Dermis microvascular lymphatic vessel endothelial cell (primary cell): ENCODE measurements at regions not wholly inside any gene's neighbourhood (a gene's known extent, or its start where the extent isn't known, plus 50 kb on each side); places are given as distances from the start of the nearest gene placed in this dataset.
"Not testable (repeated sequence)": the region's sequence is repeated elsewhere in the genome, so short reads cannot be mapped to it uniquely, and the experiment has no call there.

Experiments
- DNase-seq, 2 donors: peaks; one replicate each; pipeline versions ENCODE4 v3.0.0 to v3.0.0-alpha.2; 2010; ENCODE audit warnings: low read depth in 2 of 2

DNA sequence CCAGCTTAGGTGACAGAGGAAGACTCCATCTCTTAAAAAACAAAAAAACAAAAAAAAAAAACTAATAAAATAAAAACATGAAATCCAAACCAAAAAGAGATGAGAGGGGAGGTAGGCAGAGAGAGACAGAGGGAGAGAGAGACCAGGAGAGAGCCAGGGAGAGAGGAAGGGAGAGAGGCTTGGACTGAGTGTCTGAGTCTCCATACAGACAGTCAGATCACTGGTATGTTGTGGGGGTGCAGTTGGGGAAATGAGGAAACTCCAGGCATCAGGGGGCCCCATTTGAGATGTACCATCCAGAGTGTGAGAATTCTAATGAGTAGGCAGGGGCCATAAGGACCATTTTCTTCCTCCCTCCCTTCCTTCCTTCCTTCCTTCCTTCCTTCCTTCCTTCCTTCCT, 53.1 kb upstream of the SEPTIN5 start:
- DNase-seq, result no peak

DNA sequence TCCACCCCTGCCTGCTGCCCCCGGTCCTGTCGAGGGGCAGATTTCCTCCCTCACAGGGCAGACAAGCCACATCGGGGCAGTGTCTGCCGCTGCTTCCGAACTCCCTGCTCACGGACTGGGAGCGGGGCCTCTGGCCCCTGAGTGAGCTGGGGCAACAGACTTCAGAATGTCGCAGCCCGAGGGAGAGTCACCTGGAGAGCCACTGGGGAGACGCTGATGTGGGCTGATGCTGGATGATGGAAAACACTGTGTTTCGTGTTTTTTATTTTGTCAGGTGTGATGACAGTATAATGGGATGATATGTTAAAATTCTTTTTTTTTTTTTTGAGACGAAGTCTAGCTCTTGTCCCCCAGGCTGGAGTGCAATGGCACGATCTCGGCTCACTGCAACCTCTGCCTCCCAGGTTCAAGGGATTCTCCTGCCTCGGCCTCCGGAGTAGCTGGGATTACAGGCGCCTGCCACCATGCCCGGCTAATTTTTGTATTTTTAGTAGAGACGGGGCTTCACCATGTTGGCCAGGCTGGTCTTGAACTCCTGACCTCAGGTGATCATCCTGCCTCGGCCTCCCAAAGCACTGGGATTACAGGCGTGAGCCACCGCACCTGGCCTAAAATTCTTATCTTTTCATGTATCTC, 52.1 kb upstream of the SEPTIN5 start:
- not testable (repeated sequence) for DNase-seq

DNA sequence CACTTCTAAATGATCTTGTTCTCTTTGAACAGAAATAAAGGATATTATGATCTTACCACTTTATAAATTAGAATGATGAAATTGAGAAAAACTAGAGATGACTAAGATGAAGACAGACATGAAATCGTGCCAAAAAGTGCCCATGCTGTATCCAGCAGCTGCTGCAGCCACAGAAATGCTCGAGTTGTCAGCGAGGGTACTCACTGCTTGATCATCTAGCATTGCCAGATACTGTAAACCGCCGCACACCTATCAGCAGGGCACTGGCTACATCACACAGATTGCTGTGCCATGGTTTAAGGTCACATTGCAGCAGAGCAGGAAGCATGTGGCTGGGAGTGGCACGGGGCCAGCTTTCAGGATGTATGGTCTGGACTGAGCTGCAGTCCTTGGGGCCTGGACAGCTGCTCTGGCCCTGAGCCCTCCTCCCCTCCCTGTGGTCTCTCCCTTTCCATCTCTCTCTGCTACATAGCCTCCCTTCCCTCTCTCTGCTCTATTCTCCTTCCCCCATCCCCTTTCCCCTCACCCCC, 51.0 kb upstream of the SEPTIN5 start:
- peak; percentile 95 to 98 for DNase-seq

DNA sequence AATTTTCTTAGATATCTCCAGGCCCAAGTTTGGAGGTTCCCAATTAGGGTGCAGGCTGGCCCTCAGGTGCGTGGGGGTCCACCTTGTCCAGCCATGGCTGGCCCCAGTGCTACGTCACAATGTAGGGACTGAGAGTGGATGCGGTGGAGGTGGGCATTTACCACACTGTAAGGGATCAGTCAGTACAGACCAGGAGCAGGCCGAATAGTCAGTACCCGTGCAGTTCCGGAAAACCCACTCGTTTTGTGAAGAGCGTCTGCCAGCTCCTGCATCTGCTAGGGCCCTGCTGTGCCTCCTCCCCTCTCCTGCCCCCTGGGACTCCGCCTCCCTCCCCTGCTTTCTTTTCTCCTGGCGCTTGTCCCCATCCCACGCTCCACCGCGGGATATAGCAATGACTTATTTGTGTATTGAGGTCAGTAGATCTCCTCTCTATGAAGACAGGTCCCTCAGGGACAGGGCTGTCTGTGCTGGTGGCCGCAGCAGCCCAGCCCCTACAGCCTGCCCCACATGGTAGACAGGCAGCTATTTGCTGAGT, 50.4 kb upstream of the SEPTIN5 start:
- DNase-seq, result peak in 1 of 2 donors; percentile 73

DNA sequence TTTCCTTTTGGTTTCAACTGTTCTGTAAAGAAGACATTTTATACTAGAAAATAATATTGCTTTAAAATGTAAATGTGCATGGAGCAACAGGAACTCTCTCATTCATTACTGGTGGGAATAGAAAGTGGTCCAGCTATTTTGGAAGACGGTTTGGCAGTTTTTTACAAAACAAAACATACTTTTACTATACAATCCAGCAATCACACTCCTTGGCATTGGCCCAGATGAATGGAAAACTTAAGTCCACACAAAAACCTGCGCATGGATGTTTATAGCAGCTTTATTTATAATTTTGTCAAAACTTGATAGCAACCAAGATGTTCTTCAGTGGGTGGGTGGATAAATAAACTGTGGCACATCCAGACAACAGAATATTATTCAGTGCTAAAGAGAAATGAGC, 49.9 kb upstream of the SEPTIN5 start:
- DNase-seq, result peak in 1 of 2 donors; percentile 74
